H1 (cell line): ENCODE measurements at regions not wholly inside any gene's neighbourhood (a gene's known extent, or its start where the extent isn't known, plus 50 kb on each side); places are given as distances from the start of the nearest gene placed in this dataset.

Experiments
- CEBPB ChIP-seq: IDR thresholded peaks from 2 replicates; pipeline ENCODE4 v1.6.1; 2012; ENCODE audit warnings: low read depth, low read length
- CHD1 ChIP-seq: IDR thresholded peaks from 2 replicates; pipeline ENCODE4 v1.6.1; 2012; ENCODE audit warnings: low read depth, low read length, improper control_type of control experiment
- CHD2 ChIP-seq: IDR thresholded peaks from 2 replicates; pipeline ENCODE4 v1.6.1; 2012; ENCODE audit warnings: low read length, improper control_type of control experiment
- CTCF ChIP-seq, 3 experiments: IDR thresholded peaks; 1 replicate in 2 of 3; 2 replicates in 1 of 3; pipeline versions ENCODE4 v1.5.1 to v1.6.1; 2011; ENCODE audit warnings: low read length in 3 of 3, mild to moderate bottlenecking in 3 of 3, inconsistent platforms in 2 of 3, low read depth in 1 of 3, moderate library complexity in 1 of 3; ENCODE audit not compliant: insufficient read depth in 1 of 3; ENCODE audit errors: control extremely low read depth in 1 of 3
- EZH2 ChIP-seq: fragments of 200-600 bp; sonication (generic); IDR thresholded peaks from 2 replicates; pipeline ENCODE4 v1.7.1; 2012; ENCODE audit warnings: low read depth, mild to moderate bottlenecking, moderate library complexity, low read length, inconsistent platforms; ENCODE audit not compliant: severe bottlenecking
- HDAC2 ChIP-seq, 2 experiments: fragments of 300-600 bp in 1 of 2; sonication (generic) in 1 of 2; IDR thresholded peaks; 2 replicates each; pipeline ENCODE4 v1.6.1; 2011 to 2012; ENCODE audit warnings: low read depth in 2 of 2, low read length in 2 of 2, mild to moderate bottlenecking in 2 of 2, moderate library complexity in 2 of 2, borderline replicate concordance in 1 of 2, inconsistent platforms in 1 of 2
- MAX ChIP-seq: IDR thresholded peaks from 2 replicates; pipeline ENCODE4 v1.6.1; 2012; ENCODE audit warnings: inconsistent platforms
- POLR2A ChIP-seq, 2 experiments: IDR thresholded peaks; 1 replicate in 1 of 2; 2 replicates in 1 of 2; pipeline ENCODE4 v1.6.1; 2011; ENCODE audit warnings: low read depth in 2 of 2, low read length in 2 of 2, mild to moderate bottlenecking in 2 of 2; ENCODE audit errors: control extremely low read depth in 1 of 2
- POLR2AphosphoS5 ChIP-seq: IDR thresholded peaks from 2 replicates; pipeline ENCODE4 v1.6.1; 2011; ENCODE audit warnings: low read depth, low read length
- RAD21 ChIP-seq, 2 experiments: IDR thresholded peaks in 1 of 2; conservative IDR thresholded peaks in 1 of 2; 2 replicates each; pipeline ENCODE4 v1.6.1; 2011; ENCODE audit warnings: low read depth in 2 of 2, low read length in 2 of 2, improper control_type of control experiment in 1 of 2, inconsistent platforms in 1 of 2, mild to moderate bottlenecking in 1 of 2, moderate library complexity in 1 of 2
- SP2 ChIP-seq: IDR thresholded peaks from 2 replicates; pipeline ENCODE4 v1.6.1; 2012; ENCODE audit warnings: mild to moderate bottlenecking, low read length, inconsistent platforms
- TF ChIP-seq, protein P1 (sequence below): IDR thresholded peaks from 2 replicates; pipeline ENCODE4 v1.6.1; 2011; ENCODE audit warnings: low read length, improper control_type of control experiment

DNA sequence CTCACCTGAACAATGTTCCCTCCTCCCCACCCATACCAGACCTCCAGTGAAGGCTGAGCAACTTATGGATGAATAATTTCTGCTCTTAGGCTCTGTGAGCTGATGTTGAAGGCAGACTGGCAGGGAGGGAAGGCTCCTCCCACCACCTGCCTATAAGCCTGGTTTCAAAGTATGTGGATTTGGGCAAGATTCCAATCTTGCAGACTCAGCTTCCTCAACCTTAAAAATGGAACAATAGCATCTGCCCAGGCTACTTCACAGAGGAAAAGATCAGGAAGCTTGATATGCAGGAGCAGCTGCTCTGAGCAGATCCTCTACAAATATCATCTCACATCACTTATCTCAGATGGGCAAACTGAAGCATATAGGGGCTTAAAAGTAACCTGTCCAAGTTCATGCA is 112.2 kb downstream of the ZFP36L2 start:
- TF ChIP-seq RAD21 (IDR thresholded peaks at IDR 0.05 in 1 of 2, conservative IDR thresholded peaks at IDR 0.05 in 1 of 2; ENCODE audit: low read depth in 2 of 2, low read length in 2 of 2) (no peak), CTCF (IDR thresholded peaks at IDR 0.05; ENCODE audit: control extremely low read depth in 1 of 3, insufficient read depth in 1 of 3, low read depth in 1 of 3, low read length in 3 of 3) (no peak), CHD1 (no peak), POLR2AphosphoS5 (no peak), POLR2A (IDR thresholded peaks at IDR 0.05; ENCODE audit: control extremely low read depth in 1 of 2, low read depth in 2 of 2, low read length in 2 of 2) (no peak), SP2 (no peak), EZH2 (no peak), CHD2 (no peak), HDAC2 (IDR thresholded peaks at IDR 0.05; ENCODE audit: borderline replicate concordance in 1 of 2, low read depth in 2 of 2, low read length in 2 of 2) (no peak), CEBPB (no peak), MAX (no peak)
- TF ChIP-seq, protein P1, sequence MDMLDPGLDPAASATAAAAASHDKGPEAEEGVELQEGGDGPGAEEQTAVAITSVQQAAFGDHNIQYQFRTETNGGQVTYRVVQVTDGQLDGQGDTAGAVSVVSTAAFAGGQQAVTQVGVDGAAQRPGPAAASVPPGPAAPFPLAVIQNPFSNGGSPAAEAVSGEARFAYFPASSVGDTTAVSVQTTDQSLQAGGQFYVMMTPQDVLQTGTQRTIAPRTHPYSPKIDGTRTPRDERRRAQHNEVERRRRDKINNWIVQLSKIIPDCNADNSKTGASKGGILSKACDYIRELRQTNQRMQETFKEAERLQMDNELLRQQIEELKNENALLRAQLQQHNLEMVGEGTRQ, result no peak
